Mucosa of gallbladder (tissue), 1 donor: ENCODE measurements at regions not wholly inside any gene's neighbourhood (a gene's known extent, or its start where the extent isn't known, plus 50 kb on each side); places are given as distances from the start of the nearest gene placed in this dataset.
"Not testable (repeated sequence)": the region's sequence is repeated elsewhere in the genome, so short reads cannot be mapped to it uniquely, and the experiment has no call there.

Source experiments
- DNase-seq: peaks from one replicate; pipeline ENCODE4 v3.0.0-alpha.2; 2020; ENCODE audit warnings: low spot score
- donor health status: DM: no; HTN: no; CAD: no.

- DNase-seq, result not testable (repeated sequence)
Observed at GRCh38 chr6:30807566-30807965, 63.2 kb upstream of the IER3 start.

- no peak for DNase-seq
Observed at GRCh38 chr6:30806581-30807183, 62.3 kb upstream of the IER3 start.

GRCh38 chr6:30804333-30804732 lies 60.0 kb upstream of the IER3 start:
- no peak for DNase-seq

- DNase-seq, result no peak
Observed at GRCh38 chr6:30802731-30803130, 58.4 kb upstream of the IER3 start.

- DNase-seq, result no peak
Observed at GRCh38 chr6:30801950-30802349, 57.6 kb upstream of the IER3 start.

DNA sequence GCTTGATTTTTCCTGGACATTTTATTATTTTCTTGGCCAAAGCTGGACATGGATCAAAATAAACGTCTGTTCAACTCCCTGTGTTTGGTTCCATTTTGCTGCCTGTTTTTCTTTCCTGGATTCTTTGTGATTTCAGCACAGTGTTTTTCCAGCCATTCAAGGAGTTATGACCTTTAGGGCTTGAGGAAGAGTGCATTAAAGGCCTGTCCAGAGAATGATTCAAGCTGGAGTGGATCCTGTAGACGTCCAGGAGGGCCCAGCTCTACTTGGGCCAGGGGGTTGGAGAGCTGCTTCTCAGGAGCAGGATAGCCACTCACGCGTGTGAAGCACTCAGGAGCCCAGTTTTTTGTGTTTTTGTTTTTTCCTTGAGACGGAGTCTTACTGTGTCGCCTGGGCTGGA lies 56.5 kb upstream of the IER3 start:
- DNase-seq, result no peak

- DNase-seq, result no peak
Observed at GRCh38 chr6:30799210-30799609, 54.9 kb upstream of the IER3 start.

DNA sequence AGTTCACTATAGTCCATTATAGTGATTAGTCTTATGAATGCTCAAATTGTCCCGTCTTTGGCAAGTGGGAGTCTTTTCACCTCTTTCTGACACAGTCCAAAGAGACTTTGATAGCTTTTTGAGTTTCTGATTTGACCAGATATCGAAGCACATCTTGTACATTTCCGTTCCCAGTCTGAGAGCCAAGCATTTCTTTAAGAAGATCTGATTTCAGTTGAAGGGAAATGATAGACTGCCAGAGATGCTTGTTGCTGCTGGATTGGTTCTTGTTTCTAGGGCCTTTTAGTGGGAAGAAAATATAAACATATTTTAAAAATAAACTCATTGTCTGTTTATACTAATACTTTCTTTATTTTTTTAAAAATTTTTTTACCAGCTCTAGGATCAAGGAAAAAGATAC lies 54.1 kb upstream of the IER3 start:
- DNase-seq, result no peak

- no peak for DNase-seq
Observed at GRCh38 chr6:30795549-30796293, 51.4 kb upstream of the IER3 start.
